HCT116 (cell line): ENCODE measurements at regions not wholly inside any gene's neighbourhood (a gene's known extent, or its start where the extent isn't known, plus 50 kb on each side); places are given as distances from the start of the nearest gene placed in this dataset.

Experiments used
- ATAC-seq: fragments of 200-7000 bp; cut with Tn5 transposase; 2 replicates; pipeline ENCODE4 v1.9.1; 2020; ENCODE audit warnings: mild to moderate bottlenecking, moderate library complexity
- BruUV-seq: library from RNA; stranded (reverse); fragments of 400-500 nt; replicated peaks from 2 replicates; lab custom pipeline; 2021; lab: Mats Ljungman, UMichigan
- CTCF ChIA-PET: fragments of 300-600 bp; sonication (Branson Sonifier 250); formaldehyde crosslinking; loops from one replicate; lab custom pipeline; 2021; ENCODE audit warnings: antibody characterized with exemption; lab: Charles Lee
- POLR2A ChIA-PET: fragments of 300-600, 350-600 bp; sonication (Branson Sonifier 250); formaldehyde crosslinking; loops from one replicate; lab custom pipeline; 2021; ENCODE audit warnings: antibody characterized with exemption; lab: Charles Lee
- RAD21 ChIA-PET, 2 experiments: fragments of 300-600 bp; sonication (Branson Sonifier 250); formaldehyde crosslinking; loops; one replicate each; lab custom pipeline; 2023; ENCODE audit warnings: low total read pairs in 2 of 2; ENCODE audit not compliant: uncharacterized antibody in 2 of 2, unreplicated experiment in 2 of 2, low non-redundant PET in 1 of 2; lab: Charles Lee
- DNase-seq: peaks from one replicate; pipeline ENCODE4 v3.0.0-alpha.2; 2010; ENCODE audit warnings: low read depth, low spot score
- H2AFZ ChIP-seq: fragments of 200-600 bp; shearing (Covaris generic), sonication (generic); 2 replicates; pipeline ENCODE4 v1.6.1; 2017; ENCODE audit warnings: low read depth, mixed run types, mixed read lengths, antibody characterized with exemption, low read length; ENCODE audit not compliant: poor library complexity, severe bottlenecking
- H3K27ac ChIP-seq: 2 replicates; pipeline ENCODE4 v1.5.1; 2012; ENCODE audit warnings: low read depth, low read length
- H3K27me3 ChIP-seq: fragments of 200-600 bp; sonication (generic); 2 replicates; pipeline ENCODE4 v1.6.1; 2016; ENCODE audit warnings: mixed run types, low read length, mixed read lengths; ENCODE audit not compliant: insufficient read depth
- H3K36me3 ChIP-seq, 2 experiments: fragments of 200-500 bp in 1 of 2; fragments of 200-600 bp in 1 of 2; sonication (Bioruptor generic) in 1 of 2; sonication (generic) in 1 of 2; 2 replicates each; pipeline versions ENCODE4 v1.5.1 to v1.6.1; 2014 to 2016; ENCODE audit warnings: low read length in 2 of 2, inconsistent platforms in 1 of 2, mixed read lengths in 1 of 2, mixed run types in 1 of 2; ENCODE audit not compliant: insufficient read depth in 2 of 2, control insufficient read depth in 1 of 2
- H3K4me1 ChIP-seq, 2 experiments: fragments of 200-600 bp in 1 of 2; sonication (generic) in 1 of 2; 2 replicates each; pipeline versions ENCODE4 v1.5.1 to v1.6.1; 2012 to 2017; ENCODE audit warnings: low read length in 2 of 2, inconsistent platforms in 1 of 2, mild to moderate bottlenecking in 1 of 2, mixed read lengths in 1 of 2, mixed run types in 1 of 2, moderate library complexity in 1 of 2; ENCODE audit not compliant: insufficient read depth in 2 of 2, control insufficient read depth in 1 of 2
- H3K4me2 ChIP-seq: fragments of 200-600 bp; sonication (generic); 2 replicates; pipeline ENCODE4 v1.6.1; 2017; ENCODE audit warnings: mixed run types, low read length, mixed read lengths
- H3K4me3 ChIP-seq, 2 experiments: fragments of 200-600 bp in 1 of 2; sonication (generic) in 1 of 2; replicated peaks in 1 of 2; 2 replicates each; pipeline ENCODE4 v1.5.1; 2011 to 2016; ENCODE audit warnings: low read length in 2 of 2, control low read depth in 1 of 2, low read depth in 1 of 2, mild to moderate bottlenecking in 1 of 2, mixed read lengths in 1 of 2, mixed run types in 1 of 2
- H3K79me2 ChIP-seq: fragments of 200-600 bp; sonication (generic); 2 replicates; pipeline ENCODE4 v1.6.1; 2017; ENCODE audit warnings: mild to moderate bottlenecking, mixed run types, low read length, moderate library complexity, mixed read lengths; ENCODE audit not compliant: insufficient read depth
- H3K9ac ChIP-seq: fragments of 200-600 bp; sonication (generic); 2 replicates; pipeline ENCODE4 v1.6.1; 2016; ENCODE audit warnings: low read length, mixed read lengths
- H3K9me2 ChIP-seq: fragments of 200-600 bp; sonication (generic), shearing (Covaris generic); 2 replicates; pipeline ENCODE4 v1.6.1; 2017; ENCODE audit warnings: mixed run types, mild to moderate bottlenecking, moderate library complexity; ENCODE audit not compliant: insufficient read depth
- H3K9me3 ChIP-seq, 2 experiments: fragments of 200-500 bp in 1 of 2; fragments of 200-600 bp in 1 of 2; sonication (Bioruptor generic) in 1 of 2; sonication (generic) in 1 of 2; 2 replicates each; pipeline ENCODE4 v1.6.1; 2014 to 2017; ENCODE audit warnings: low read length in 2 of 2, mixed read lengths in 2 of 2, inconsistent platforms in 1 of 2, low read depth in 1 of 2, mild to moderate bottlenecking in 1 of 2, mixed run types in 1 of 2, moderate library complexity in 1 of 2; ENCODE audit not compliant: control insufficient read depth in 1 of 2, insufficient read depth in 1 of 2
- H4K20me1 ChIP-seq: fragments of 200-600 bp; sonication (generic), shearing (Covaris generic); 2 replicates; pipeline ENCODE4 v1.6.1; 2017; ENCODE audit warnings: mixed run types, mild to moderate bottlenecking, moderate library complexity; ENCODE audit not compliant: insufficient read depth
- ATF3 ChIP-seq: IDR thresholded peaks from 2 replicates; pipeline ENCODE4 v1.6.1; 2012
- CBX3 ChIP-seq: IDR thresholded peaks from 2 replicates; pipeline ENCODE4 v1.6.1; 2012; ENCODE audit warnings: low read depth
- CEBPB ChIP-seq: IDR thresholded peaks from 2 replicates; pipeline ENCODE4 v1.6.1; 2012; ENCODE audit warnings: low read depth
- CTCF ChIP-seq, 3 experiments: fragments of 200-600 bp in 1 of 3; sonication (generic) in 1 of 3; IDR thresholded peaks in 2 of 3; conservative IDR thresholded peaks in 1 of 3; 2 replicates each; pipeline ENCODE4 v1.5.1; 2012 to 2017; ENCODE audit warnings: low read depth in 2 of 3, low read length in 2 of 3, antibody characterized with exemption in 1 of 3, borderline replicate concordance in 1 of 3, control low read depth in 1 of 3, mild to moderate bottlenecking in 1 of 3, mixed read lengths in 1 of 3, mixed run types in 1 of 3, moderate library complexity in 1 of 3; ENCODE audit not compliant: insufficient read depth in 1 of 3
- EZH2 ChIP-seq: fragments of 200-600 bp; sonication (generic); IDR thresholded peaks from 2 replicates; pipeline ENCODE4 v1.6.1; 2017; ENCODE audit warnings: antibody characterized with exemption, mixed run types
- EZH2phosphoT487 ChIP-seq: fragments of 200-600 bp; IDR thresholded peaks from 2 replicates; pipeline ENCODE4 v1.6.1; 2018; ENCODE audit warnings: antibody characterized with exemption, borderline replicate concordance
- FOSL1 ChIP-seq: IDR thresholded peaks from 2 replicates; pipeline ENCODE4 v1.6.1; 2012; ENCODE audit warnings: low read depth
- JUND ChIP-seq: IDR thresholded peaks from 2 replicates; pipeline ENCODE4 v1.6.1; 2012
- MAX ChIP-seq: IDR thresholded peaks from 2 replicates; pipeline ENCODE4 v1.6.1; 2012
- POLR2A ChIP-seq: IDR thresholded peaks from 2 replicates; pipeline ENCODE4 v1.7.0; 2011; ENCODE audit warnings: borderline replicate concordance; ENCODE audit not compliant: insufficient read depth, insufficient read length; ENCODE audit errors: extremely low read depth
- POLR2AphosphoS5 ChIP-seq: IDR thresholded peaks from 2 replicates; pipeline ENCODE4 v1.6.1; 2011; ENCODE audit warnings: mild to moderate bottlenecking, low read depth, low read length, moderate library complexity
- RAD21 ChIP-seq: IDR thresholded peaks from 2 replicates; pipeline ENCODE4 v1.6.1; 2012; ENCODE audit warnings: low read depth, mild to moderate bottlenecking
- REST ChIP-seq: IDR thresholded peaks from 2 replicates; pipeline ENCODE4 v1.6.1; 2012; ENCODE audit warnings: low read depth
- SIN3A ChIP-seq: IDR thresholded peaks from 2 replicates; pipeline ENCODE4 v1.6.1; 2012; ENCODE audit warnings: low read depth
- SP1 ChIP-seq: IDR thresholded peaks from 2 replicates; pipeline ENCODE4 v1.6.1; 2012; ENCODE audit warnings: low read depth
- SRF ChIP-seq: IDR thresholded peaks from 2 replicates; pipeline ENCODE4 v1.6.1; 2012; ENCODE audit warnings: low read depth
- TCF7L2 ChIP-seq: IDR thresholded peaks from 2 replicates; pipeline ENCODE4 v1.7.0; 2011; ENCODE audit warnings: borderline replicate concordance, inconsistent platforms; ENCODE audit not compliant: insufficient read depth, insufficient read length; ENCODE audit errors: extremely low read depth
- YY1 ChIP-seq: IDR thresholded peaks from 2 replicates; pipeline ENCODE4 v1.6.1; 2011; ENCODE audit warnings: low read length, low read depth, moderate library complexity, mild to moderate bottlenecking; ENCODE audit not compliant: insufficient replicate concordance; ENCODE audit errors: extremely low read depth
- ZBTB33 ChIP-seq: IDR thresholded peaks from 2 replicates; pipeline ENCODE4 v1.6.1; 2011; ENCODE audit warnings: mild to moderate bottlenecking, low read length, moderate library complexity; ENCODE audit not compliant: insufficient replicate concordance; ENCODE audit errors: extremely low read depth
- ZFX ChIP-seq: fragments of 450-650 bp; IDR thresholded peaks from 2 replicates; pipeline ENCODE4 v1.6.1; 2017
- intact Hi-C: fragments of 100-400 bp; cut with micrococcal nuclease; formaldehyde crosslinking; loops from 2 replicates; pipeline ENCODE4 v1.10.0; 2022

- H3K9me2 ChIP-seq, result no peaks in the 10 kb centered on the region
- no peaks in the 10 kb centered on the region for H3K36me3 ChIP-seq
- H3K4me1 ChIP-seq, result no peaks in the 10 kb centered on the region
- peaks cover 9 to 26% of the 10 kb centered on the region in 2 experiments for H3K9me3 ChIP-seq
- no peak for ATAC-seq
- no peaks in the 10 kb centered on the region for H3K27me3 ChIP-seq
- H4K20me1 ChIP-seq, result no peaks in the 10 kb centered on the region
- no peak for TF ChIP-seq POLR2A
- TF ChIP-seq EZH2, result no peak
- TF ChIP-seq YY1, result no peak
- no peak for TF ChIP-seq REST
- no peak for TF ChIP-seq ATF3
- TF ChIP-seq ZFX, result no peak
- TF ChIP-seq CEBPB, result no peak
- no peak for TF ChIP-seq SIN3A
- no peak for TF ChIP-seq MAX
- no peak for TF ChIP-seq JUND
- TF ChIP-seq ZBTB33, result no peak
- TF ChIP-seq EZH2phosphoT487, result no peak
- TF ChIP-seq TCF7L2, result no peak
- no peak for TF ChIP-seq CBX3
- TF ChIP-seq CTCF (IDR thresholded peaks at IDR 0.05 in 2 of 3, conservative IDR thresholded peaks at IDR 0.05 in 1 of 3; ENCODE audit: borderline replicate concordance in 1 of 3, insufficient read depth in 1 of 3, low read depth in 2 of 3, low read length in 2 of 3), result no peak
- no peak for TF ChIP-seq POLR2AphosphoS5
- no peak for TF ChIP-seq RAD21
- no peak for TF ChIP-seq SRF
- no peak for TF ChIP-seq FOSL1
- no peak for TF ChIP-seq SP1
- BruUV-seq, result no TSS peak
- no peak overlapping the region for H2AFZ ChIP-seq
- H3K4me3 ChIP-seq, result no peak overlapping the region
- no peak overlapping the region for H3K27ac ChIP-seq
- RAD21 ChIA-PET, result no interaction called here
- intact Hi-C loops, result no loop called here
- CTCF ChIA-PET, result no interaction called here
- POLR2A ChIA-PET, result no interaction called here
- no peak overlapping the region for H3K4me2 ChIP-seq
- H3K79me2 ChIP-seq, result no peaks in the 10 kb centered on the region
- DNase-seq, result no peak
- no peak overlapping the region for H3K9ac ChIP-seq
These were observed 275.5 kb downstream of the AKAIN1 start for GRCh38 chr18:4921548-4921947.
